Calu3 (cell line): ENCODE measurements at regions not wholly inside any gene's neighbourhood (a gene's known extent, or its start where the extent isn't known, plus 50 kb on each side); places are given as distances from the start of the nearest gene placed in this dataset.

ENCODE experiments used
- BruUV-seq: library from RNA; stranded (reverse); fragments of 400-500 nt; replicated peaks from 2 replicates; lab custom pipeline; 2021; lab: Mats Ljungman, UMichigan
- CTCF ChIA-PET: fragments of 300-600 bp; sonication (Branson Sonifier 250); formaldehyde crosslinking; loops from one replicate; lab custom pipeline; 2022; ENCODE audit warnings: antibody characterized with exemption; lab: Charles Lee
- DNase-seq: peaks from one replicate; pipeline ENCODE4 v3.0.0; 2022
- H3K27ac Mint-ChIP-seq: one replicate; pipeline ENCODE4 v1.8.0; 2022; ENCODE audit warnings: mixed read lengths; ENCODE audit not compliant: unreplicated experiment
- H3K27me3 Mint-ChIP-seq: one replicate; pipeline ENCODE4 v1.8.0; 2022; ENCODE audit warnings: mixed read lengths; ENCODE audit not compliant: unreplicated experiment
- H3K36me3 Mint-ChIP-seq: one replicate; pipeline ENCODE4 v1.8.0; 2022; ENCODE audit warnings: mild to moderate bottlenecking, moderate library complexity, mixed read lengths; ENCODE audit not compliant: insufficient read depth, unreplicated experiment
- H3K4me1 Mint-ChIP-seq: one replicate; pipeline ENCODE4 v1.8.0; 2022; ENCODE audit warnings: mild to moderate bottlenecking, low read depth, mixed read lengths; ENCODE audit not compliant: unreplicated experiment
- H3K4me3 Mint-ChIP-seq: one replicate; pipeline ENCODE4 v1.8.0; 2022; ENCODE audit warnings: mild to moderate bottlenecking, low read depth, moderate library complexity, mixed read lengths; ENCODE audit not compliant: unreplicated experiment
- H3K9me3 Mint-ChIP-seq: one replicate; pipeline ENCODE4 v1.8.0; 2022; ENCODE audit warnings: low read depth, mixed read lengths; ENCODE audit not compliant: unreplicated experiment
- CTCF ChIP-seq: fragments of 200-600 bp; IDR thresholded peaks from one replicate; pipeline ENCODE4 v1.8.0; 2022; ENCODE audit warnings: antibody characterized with exemption; ENCODE audit not compliant: unreplicated experiment
- intact Hi-C: fragments of 100-400 bp; cut with micrococcal nuclease; formaldehyde crosslinking; loops from one replicate; pipeline ENCODE4 v1.10.0; 2022; ENCODE audit not compliant: unreplicated experiment

- no peak overlapping the region for H3K4me3 Mint-ChIP-seq
- DNase-seq, result no peak
- peaks cover 21% of the 10 kb centered on the region for H3K4me1 Mint-ChIP-seq
- no peaks in the 10 kb centered on the region for H3K36me3 Mint-ChIP-seq
- no peak for TF ChIP-seq CTCF
- no peak overlapping the region for H3K27ac Mint-ChIP-seq
- CTCF ChIA-PET, result interaction anchor here (0.7 kb wide), 2 partner anchors 19 to 239 kb away, joined by 3 to 6 read pairs; no protein-coding TSS in a partner anchor
- intact Hi-C loops, result no loop called here
- no peaks in the 10 kb centered on the region for H3K27me3 Mint-ChIP-seq
- H3K9me3 Mint-ChIP-seq, result peaks cover 6% of the 10 kb centered on the region
- BruUV-seq, result no TSS peak
Measured at GRCh38 chr5:96031180-96031579, 69.5 kb upstream of the ELL2 start.

GRCh38 chr5:96026406-96027041 is 64.9 kb upstream of the ELL2 start:
- CTCF ChIA-PET, result interaction anchor here (1.0 kb wide), 1 partner anchor 309 kb away, joined by 3 read pairs; no protein-coding TSS in a partner anchor
- TF ChIP-seq CTCF, result no peak

GRCh38 chr5:96024683-96025475 is 63.2 kb upstream of the ELL2 start:
- TF ChIP-seq CTCF, result no peak
- Mint-ChIP-seq H3K4me1 (peaks cover 42% of the 10 kb centered on the region), H3K27ac (peak overlapping the region; percentile 89), H3K27me3 (no peaks in the 10 kb centered on the region), H3K9me3 (no peaks in the 10 kb centered on the region), H3K36me3 (peaks cover 7% of the 10 kb centered on the region), H3K4me3 (no peak overlapping the region)
- CTCF ChIA-PET, result interaction anchor here (0.7 kb wide), 1 partner anchor 236 kb away, joined by 3 read pairs; no protein-coding TSS in a partner anchor
- DNase-seq, result no peak
- BruUV-seq, result no TSS peak
- intact Hi-C loops, result loop anchor here (2.0 to 5.0 kb wide), 4 partner anchors 62 to 312 kb away; no protein-coding TSS in a partner anchor

More at GRCh38 chr5:96026406-96027041, 64.9 kb upstream of the ELL2 start:
- no TSS peak for BruUV-seq
- no peaks in the 10 kb centered on the region for H3K9me3 Mint-ChIP-seq
- no peak overlapping the region for H3K4me3 Mint-ChIP-seq
- DNase-seq, result peak; percentile 31
- H3K27me3 Mint-ChIP-seq, result no peaks in the 10 kb centered on the region
- intact Hi-C loops, result loop anchor here (5.0 kb wide), 3 partner anchors 66 to 311 kb away; no protein-coding TSS in a partner anchor
- H3K36me3 Mint-ChIP-seq, result peaks cover 7% of the 10 kb centered on the region
- peak overlapping the region; percentile 89 for H3K27ac Mint-ChIP-seq
- peaks cover 42% of the 10 kb centered on the region for H3K4me1 Mint-ChIP-seq

GRCh38 chr5:96023518-96023917 is 61.9 kb upstream of the ELL2 start:
- no peaks in the 10 kb centered on the region for H3K9me3 Mint-ChIP-seq
- no TSS peak for BruUV-seq
- H3K27ac Mint-ChIP-seq, result no peak overlapping the region
- intact Hi-C loops, result no loop called here
- TF ChIP-seq CTCF, result no peak
- peaks cover 42% of the 10 kb centered on the region for H3K4me1 Mint-ChIP-seq
- no peaks in the 10 kb centered on the region for H3K27me3 Mint-ChIP-seq
- CTCF ChIA-PET, result interaction anchor here (0.6 kb wide), 1 partner anchor 26 kb away, joined by 5 read pairs; no protein-coding TSS in a partner anchor
- DNase-seq, result no peak
- no peak overlapping the region for H3K4me3 Mint-ChIP-seq
- H3K36me3 Mint-ChIP-seq, result peaks cover 7% of the 10 kb centered on the region
